SH-SY5Y (cell line): ENCODE measurements at regions not wholly inside any gene's neighbourhood (a gene's known extent, or its start where the extent isn't known, plus 50 kb on each side); places are given as distances from the start of the nearest gene placed in this dataset.

Experiments used
- GATA2 ChIP-seq: IDR thresholded peaks from 2 replicates; pipeline ENCODE4 v1.6.1; 2011; ENCODE audit warnings: mild to moderate bottlenecking, low read depth, low read length
- GATA3 ChIP-seq: IDR thresholded peaks from 2 replicates; pipeline ENCODE4 v1.6.1; 2011; ENCODE audit warnings: low read depth, mild to moderate bottlenecking, low read length, moderate library complexity

DNA sequence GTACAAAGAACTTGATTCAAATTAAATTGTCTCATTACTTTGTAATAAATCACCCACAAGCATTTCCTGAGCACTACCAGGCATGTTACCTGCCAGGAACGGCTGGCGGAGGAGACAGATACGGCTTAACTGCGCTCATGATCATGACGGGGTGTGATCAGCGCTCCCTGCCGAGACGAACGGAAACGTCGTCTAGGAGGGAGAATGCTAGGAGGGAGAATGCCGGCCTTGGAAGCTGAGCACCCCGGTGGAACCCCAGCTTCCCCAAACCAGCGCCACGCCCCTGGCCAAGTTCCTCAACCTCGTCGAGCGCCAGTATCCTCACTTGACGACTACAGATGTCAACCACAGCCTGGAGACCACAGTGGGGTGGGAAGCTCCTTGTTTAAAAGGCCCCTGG, 272.8 kb downstream of the CTTN start:
- TF ChIP-seq GATA2 (no peak), GATA3 (no peak)
